NCI-H82 (cell line): ENCODE measurements at regions not wholly inside any gene's neighbourhood (a gene's known extent, or its start where the extent isn't known, plus 50 kb on each side); places are given as distances from the start of the nearest gene placed in this dataset.
A peak's percentile ranks its signal among the peaks of the same experiment; 100 is the strongest.
"Not testable (repeated sequence)": the region's sequence is repeated elsewhere in the genome, so short reads cannot be mapped to it uniquely, and the experiment has no call there.

ENCODE experiments used
- DNase-seq: peaks from one replicate; lab custom pipeline; 2025; lab: John Stamatoyannopoulos, UW

DNA sequence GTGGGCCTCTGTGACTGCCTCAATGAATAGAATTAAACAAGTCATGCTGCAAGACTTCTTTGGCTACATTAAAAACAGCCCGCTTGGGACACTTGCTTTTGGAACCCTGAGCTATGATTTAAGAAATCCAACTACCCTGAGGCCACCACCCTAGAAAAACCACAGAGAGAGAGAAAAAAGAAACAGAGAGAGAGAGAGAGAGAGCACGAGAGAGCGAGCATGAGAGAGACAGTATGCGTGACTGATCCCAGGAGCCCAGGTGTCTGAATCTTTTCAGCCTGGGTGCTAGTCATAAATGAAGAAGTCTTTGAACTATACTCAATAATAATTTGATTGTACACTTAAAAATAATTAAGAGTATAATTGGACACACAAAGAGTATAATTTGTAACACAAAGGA, 123.1 kb upstream of the FREM1 start:
- no peak for DNase-seq

DNA sequence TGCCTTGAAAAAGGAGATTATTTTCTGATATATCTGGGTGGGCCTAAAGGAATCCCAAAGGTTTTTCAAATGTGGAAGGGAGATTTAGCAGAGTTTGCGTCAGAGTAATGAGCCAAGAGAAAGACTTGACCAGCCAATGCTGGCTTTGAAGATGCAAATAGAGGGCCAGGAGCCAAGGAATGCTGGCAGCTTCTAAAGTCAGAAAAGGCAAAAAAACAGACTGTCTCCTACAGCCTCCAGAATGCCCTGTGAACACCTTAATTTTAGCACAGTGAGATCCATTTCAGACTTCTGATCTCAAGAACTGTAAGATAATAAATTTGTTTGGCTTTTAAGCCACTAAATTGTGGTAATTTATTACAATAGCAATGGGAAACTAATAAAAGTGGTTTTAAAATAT, 122.6 kb upstream of the FREM1 start:
- DNase-seq = no peak

DNA sequence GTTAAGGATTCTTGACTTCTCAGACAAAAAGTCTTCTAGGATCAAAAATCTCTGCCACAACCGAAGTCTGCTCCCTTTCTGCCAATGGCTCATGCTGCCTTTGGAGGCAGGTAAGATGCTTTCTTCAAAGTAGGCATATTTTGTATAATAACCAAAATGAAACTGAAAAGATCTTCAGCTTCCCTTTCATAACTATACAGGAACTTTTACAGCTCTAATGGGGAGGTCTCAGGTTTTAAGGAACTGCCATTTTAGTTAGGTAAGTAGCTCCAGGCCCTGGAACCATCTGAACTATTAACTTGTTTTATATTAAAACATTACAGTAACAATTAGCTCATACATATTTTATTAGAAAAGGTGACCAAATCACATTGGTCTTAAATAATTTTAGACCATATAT, 110.9 kb upstream of the FREM1 start:
- no peak for DNase-seq

DNA sequence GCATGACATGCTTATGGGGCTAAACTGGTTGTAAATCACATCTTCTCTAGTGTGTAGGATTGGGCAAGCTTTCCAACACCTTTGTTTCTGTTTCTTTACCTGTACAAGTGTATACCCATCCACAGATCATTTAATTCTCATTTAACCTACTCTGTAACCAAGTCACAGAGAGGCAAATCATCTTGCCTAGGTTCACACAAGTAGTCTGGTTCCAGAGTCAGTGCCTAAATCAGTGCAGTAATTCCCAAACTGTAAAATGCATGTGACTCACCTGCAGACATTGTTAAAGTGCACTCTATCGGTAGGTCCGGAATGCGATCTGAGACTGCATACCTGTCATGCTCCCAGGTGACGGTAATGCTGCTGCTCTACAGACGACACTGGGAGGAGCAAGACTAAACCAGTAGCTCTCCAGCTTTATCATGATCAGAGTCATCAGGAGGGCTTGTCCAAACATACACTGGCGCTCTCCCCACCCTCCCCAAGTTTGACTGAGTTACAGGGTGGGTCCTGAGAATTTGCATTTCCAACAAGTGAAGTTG, 107.9 kb upstream of the FREM1 start:
- DNase-seq = no peak

DNA sequence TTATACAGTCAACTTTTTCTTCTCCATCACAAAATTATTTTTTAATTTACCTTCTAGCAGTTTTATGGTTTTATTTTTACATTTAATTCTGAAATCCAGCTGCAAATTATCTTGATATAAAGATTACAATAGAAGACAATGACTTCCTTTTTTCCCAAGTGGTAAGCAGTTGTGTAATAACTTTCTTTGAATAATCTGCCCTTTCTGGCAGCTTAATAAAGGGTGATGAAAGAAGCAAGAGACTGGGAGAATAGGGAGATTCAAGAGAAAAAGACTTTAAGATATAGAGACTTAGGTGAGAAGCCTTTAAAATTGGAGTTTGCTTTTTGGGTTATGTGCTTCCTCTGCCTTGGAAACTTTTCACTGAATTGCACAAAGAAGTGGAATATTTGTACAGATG, 100.4 kb upstream of the FREM1 start:
- no peak for DNase-seq

DNA sequence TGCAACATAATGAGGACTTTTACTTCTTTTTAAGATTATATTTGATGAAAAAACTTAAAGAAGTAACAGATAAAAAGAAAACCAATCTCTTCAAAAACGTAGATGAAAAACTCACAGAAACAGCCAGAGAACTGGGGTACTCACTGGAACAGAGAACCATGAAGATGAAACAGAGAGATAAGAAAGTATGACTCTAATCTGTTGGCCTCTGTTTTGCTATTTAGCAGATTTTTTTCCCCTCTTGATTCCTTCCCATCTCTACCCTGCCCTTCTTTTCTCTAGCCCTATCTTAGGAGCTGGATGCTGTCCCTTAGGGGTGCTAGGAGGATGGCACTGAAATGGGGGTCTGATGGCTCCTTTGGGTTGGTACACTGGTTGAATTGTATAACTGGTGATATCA, 97.5 kb upstream of the FREM1 start:
- no peak for DNase-seq

DNA sequence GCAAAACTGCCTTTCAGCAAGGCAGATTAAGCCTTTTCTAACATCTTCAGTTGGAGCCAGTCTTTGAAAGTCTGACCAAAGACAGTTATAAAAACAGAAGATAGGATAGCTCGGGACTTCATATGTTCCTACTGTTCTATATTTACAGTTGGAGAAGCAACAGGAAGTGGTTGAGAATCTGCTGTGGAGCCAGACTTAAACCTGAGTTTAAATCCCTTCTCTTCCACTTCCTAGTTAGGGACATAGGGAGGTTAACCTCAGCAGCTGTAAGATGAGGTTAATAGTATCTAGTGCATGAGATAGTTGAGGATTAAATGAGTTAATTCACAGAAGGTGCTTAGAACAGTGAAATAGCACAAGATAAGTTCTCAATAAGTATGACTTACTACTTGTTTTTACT, 84.5 kb upstream of the FREM1 start:
- DNase-seq = peak; percentile 33

DNA sequence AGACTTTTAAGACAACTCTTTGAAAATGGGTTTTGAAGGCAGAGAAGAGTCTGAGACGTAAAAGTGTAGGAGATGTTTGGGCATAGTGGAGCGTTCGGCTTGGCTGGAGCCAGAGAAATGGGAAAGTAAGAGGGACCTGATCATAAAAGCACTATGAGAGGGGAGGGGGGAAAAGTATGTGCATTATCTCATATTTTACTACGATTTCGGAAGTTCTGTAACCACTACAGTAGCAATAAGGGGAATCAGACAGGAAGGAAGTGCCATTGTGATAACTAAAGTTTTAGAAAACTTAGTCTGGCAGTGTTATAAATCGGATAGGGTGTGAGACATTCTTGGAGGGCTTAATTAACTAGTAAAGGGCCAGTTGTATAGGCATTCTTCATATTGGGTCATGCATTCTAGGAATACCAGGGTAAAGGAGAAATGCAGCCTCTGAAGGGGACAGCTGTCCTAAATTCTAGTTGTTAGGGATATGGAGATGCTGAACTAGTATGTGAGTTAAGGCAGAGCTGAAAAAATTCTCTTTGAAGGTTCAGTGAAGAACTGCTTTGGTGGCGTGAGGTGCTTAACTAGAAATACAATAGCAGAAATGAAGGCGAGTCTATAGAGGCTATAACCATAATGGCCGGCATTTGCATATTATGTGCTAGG, 83.8 kb upstream of the FREM1 start:
- DNase-seq = no peak

DNA sequence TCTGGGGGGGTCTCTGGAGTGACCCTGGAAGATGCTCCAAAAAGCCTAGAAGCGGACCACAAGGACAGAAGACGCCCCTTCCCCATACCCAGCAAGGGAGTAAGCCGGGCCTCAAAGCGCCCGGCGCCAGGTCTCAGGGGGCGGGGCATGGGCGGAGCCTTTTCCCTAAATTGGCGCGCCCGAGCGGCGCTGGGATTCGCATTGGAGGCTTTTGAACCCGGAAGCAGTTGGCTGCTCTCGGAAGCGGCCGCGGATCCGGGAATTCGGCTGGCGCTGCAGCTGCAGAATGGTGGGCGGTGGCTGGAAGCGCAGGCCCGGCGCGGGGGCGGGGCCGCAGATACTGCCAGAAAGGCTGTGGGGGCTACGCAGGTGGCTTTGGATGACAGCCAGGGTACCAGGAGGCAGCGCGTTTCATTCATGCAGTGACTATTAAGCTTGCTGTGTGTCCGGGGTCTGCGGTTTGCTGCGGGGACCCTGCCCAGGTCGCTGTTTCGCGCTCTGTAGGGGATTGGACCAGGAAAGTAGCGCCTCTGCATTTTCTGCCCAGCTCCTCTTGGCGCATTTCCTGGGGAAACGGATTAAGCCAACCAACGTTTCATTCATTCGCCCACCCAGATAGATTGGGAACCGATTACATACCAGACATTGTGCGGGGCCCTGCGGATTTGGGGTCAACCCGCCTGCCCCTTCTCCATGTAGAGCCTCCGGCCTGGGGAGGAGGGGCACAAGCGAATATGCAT, 83.0 kb upstream of the FREM1 start:
- DNase-seq = peak; percentile 88

DNA sequence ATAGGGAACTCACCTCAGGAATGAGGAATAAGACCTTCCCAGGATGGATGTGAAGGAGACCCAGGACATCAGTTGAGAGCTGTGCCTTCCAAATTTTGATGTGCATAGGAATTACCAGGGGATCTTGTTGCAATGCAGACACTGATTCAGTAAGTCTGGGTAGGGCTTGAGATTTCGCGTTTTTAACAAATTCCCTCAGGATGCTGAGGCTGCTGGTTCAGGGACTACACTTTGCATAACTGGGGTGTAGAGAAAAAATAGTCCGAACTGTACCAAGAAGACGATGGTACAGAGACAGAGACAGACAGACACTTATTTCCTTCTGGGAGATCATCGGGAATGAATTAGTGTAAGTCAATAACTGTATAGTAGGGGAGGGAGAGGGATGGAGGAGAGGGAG, 82.3 kb upstream of the FREM1 start:
- DNase-seq = peak; percentile 49

DNA sequence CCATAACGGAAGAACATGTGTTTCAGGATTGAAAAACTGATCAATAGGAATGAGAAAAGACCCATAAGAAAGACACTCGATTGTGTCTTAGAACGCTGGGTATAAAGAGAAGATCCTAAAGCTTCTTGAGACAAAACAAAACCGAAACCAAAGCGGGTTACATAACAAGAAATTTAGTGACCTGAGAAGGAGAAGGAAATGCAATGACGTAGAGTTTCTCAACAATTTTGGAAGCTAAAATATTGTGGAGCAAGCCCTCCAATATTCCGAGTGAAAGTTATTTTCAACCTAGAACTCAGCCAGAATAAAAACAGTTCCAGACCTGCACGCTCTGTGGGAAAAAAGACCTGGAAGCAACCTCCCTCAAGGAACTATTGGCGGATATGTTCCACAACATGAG, 81.9 kb upstream of the FREM1 start:
- peak; percentile 16 for DNase-seq

DNA sequence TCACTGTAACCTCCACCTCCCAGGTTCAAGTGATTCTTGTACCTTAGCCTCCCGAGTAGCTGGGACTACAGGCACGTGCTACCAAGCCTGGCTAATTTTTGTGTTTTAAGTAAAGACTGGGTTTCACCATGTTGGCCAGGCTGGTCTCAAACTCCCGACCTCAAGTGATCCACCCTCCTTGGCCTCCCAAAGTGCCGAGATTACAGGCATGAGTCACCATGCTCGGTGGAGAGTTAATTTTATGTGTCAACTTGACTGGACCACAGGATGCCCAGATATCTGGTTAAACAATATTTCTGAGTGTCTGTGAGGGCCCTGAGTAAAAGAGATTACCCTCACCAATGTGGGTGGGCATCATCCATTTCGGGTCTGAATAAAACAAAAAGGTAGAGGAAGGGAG, 80.4 kb upstream of the FREM1 start:
- DNase-seq = not testable (repeated sequence)

DNA sequence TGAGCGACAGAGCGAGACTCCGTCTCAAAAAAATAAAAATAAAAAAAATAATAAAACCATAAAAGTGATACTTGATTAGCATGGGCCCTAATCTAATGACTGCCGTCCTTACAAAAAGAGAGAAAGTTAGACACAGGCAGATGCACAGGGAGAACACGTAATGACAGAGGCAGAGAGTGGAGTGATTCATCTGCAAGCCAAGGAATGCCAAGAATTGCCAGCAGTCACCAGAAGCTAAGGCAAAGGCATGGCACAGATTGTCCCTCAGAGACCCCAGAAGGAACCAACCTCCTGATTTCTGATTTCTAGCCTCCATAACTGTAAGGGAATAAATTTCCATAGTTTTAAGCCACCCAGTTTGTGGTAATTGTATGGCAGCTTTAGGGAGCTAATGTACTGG, 79.6 kb upstream of the FREM1 start:
- DNase-seq = no peak

DNA sequence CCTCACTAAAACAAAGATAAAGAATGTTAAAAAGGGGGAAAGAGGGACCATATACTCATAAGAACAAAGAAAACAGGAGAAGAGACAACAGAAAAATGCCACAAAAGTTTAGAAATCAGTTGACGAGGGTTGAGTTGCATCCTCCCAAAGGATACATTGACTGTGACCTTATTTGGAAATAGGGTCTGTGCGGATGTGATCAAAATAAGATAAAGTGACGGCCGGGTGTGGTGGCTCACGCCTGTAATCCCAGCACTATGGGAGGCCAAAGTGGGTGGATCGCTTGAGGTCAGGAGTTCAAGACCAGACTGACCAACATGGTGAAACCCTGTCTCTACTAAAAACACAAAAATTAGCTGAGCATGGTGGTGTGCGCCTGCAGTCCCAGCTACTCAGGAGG, 79.1 kb upstream of the FREM1 start:
- not testable (repeated sequence) for DNase-seq

DNA sequence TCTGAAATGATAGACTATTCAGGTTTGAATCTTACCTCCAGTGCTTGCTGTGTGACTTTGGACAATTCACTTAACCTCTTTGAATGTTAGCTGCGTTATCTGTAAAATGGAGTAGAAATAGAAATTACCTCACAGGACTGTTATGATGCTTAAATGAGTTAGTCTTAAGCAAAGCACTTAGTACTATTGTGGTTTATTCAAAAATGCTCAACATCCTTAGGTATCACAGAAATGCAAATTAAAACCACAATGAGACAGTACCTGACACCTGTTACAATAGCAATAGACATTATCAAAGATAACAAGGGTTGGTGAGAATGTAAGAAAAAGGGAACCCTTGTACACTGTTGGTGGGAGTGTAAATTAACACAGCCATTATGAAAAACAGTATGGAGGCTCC, 77.6 kb upstream of the FREM1 start:
- DNase-seq = no peak

DNA sequence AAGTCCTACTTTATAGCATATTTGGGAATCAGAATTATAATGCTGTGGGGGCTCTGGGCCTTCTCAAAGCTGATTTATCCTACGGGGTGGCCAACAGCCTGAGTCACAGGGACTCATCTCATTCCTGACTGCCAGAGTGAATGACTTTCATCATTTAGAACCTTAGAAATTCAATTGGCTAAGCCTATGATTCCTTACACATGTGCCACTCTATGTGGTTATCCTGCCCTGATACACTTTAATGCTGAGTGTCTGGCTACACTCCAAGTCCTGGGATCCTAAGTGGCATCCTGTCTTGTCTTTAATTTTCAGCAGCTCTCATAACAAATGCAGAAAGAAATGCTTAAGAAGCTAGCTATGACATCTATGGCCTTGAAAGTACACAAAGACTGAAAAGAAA, 75.2 kb upstream of the FREM1 start:
- no peak for DNase-seq

DNA sequence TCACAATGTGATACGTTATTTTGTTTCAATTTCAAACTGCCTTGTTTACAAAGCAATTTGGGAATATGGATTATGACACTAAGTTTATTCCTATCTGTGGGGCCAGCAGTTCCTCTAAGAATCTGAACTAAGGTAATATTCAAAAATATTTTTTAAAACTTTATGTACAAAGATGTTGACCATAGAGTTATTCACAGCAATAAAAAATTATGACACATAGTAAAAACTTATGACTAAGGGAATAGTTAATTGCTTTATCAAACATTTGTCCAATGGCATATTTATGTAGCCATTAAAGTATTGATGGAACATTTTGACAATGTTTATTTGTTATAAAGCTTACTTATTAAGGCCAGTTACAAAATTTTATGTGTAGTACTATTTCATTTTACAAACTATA, 73.4 kb upstream of the FREM1 start:
- no peak for DNase-seq

DNA sequence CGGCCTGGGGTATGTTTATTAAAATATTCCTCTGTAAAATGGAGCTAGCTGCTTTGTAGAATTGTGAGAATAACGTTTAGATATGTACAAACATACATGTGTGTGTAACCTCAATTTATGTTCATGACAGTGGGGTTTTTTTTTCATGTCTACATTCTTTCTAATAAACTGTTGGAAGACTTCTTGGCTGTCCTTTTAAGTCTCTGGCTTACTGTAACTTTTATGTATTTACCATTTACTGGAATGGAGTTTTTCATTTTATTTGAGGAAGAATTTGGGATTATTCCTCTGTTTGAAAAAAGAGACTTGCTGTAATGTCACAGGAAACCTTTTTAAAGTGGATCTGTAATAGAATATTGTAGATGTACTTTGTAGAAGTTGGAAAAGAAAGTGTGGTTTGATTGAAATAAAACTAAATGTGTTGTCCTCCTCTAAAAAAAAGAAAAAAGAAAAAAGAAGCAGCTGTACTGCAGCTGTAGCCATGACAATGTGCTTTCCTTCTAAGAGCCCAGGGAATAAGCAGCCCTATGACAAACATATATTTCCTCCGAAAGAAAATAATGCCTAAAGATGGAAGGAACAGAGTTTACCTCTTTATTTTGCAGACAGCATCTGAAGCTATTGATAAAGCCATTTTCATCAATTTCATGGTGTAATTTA, 71.2 kb upstream of the FREM1 start:
- DNase-seq = no peak

DNA sequence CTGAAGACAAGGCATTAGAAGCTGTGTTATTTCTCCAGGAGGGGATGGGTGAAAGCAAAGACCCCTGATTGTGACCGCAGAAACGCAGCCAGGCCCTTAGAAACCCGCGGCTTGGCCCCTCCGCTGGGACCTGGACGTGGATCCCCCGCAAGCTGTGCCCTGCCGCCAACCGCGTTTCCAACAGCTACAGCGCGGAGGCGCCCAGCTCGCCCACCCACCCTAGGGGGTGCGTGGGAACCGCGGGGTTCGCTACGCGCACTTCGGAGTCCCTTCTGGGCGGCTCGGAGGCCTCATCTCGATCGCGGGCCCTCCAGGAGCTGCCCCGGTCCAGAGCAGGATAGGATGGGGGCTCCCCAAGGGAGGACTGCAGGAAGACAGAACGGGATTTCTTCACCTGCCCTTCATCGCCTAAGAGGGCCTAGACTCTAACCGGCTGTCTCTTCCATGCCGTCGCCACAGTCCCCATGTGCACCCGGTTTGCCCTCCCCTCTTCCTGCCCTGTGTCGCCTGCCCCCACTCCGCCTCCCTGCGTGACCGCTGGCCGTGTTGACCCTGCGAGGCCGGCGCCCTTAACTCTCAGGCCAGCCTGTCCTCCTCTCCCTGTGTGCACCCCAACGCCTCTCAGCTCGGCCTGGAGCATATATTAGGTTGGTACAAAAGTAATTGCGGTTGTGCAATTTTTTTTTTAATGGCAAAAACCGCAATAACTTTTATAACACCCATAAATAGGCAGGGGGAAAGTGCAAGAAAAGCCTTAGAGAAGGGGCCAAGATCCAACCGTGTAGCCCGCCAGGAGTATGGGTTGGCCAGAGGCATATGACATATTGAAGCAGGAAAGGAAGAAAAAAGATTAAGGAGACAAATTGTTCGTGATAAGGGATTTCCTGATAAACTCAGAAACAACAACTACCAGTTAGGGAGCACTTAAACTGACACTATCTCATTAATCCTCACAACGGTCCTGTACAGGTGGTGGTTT, 68.1 kb upstream of the FREM1 start:
- no peak for DNase-seq

DNA sequence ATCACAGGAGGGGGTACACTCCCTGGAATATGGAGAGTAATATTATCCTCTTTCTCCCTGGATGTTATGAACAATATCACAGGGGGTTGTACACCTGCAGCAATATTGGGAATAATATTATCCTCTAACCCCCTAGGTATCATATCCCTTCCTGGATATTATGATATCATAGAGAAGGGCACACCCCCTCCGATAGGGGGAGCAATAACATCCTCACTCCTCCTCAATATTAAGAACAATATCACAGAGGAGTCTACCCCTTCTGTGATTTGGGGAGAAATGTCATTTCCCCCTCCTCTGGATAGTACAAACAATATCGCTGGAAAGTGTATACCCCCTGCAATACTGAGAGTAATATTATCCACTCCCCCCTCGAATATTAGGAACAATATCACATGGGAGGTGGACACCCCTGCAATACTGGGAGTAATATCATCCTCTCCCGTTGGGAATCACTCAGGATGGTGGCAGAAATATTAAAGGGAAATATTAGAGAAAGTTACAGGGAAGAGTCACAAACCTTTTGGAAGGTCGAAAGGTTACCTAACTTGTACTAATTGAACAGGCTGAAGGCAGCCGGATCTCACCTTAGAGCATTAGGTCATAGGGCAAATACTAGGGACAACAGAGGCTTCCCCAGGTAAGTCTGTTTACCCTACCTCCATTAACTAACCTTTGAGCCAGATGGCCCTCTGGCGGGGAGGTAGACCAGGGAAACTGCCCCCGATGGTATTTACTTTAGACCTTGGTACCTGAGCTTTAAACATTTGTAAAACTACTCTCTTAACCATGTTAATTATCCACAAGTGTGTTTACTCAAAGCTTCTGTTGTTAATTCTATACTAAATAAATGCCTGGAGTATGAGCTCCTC, 57.5 kb upstream of the FREM1 start:
- no peak for DNase-seq
